ENCODE measurements at regions not wholly inside any gene's neighbourhood (a gene's known extent, or its start where the extent isn't known, plus 50 kb on each side); places are given as distances from the start of the nearest gene placed in this dataset.

- Histone ChIP-seq H3K4me3 (no peak overlapping the region), H3K9me3 (peaks cover 0 to 6% (median 0%) of the 10 kb centered on the region in 12 donors), H3K27me3 (peaks cover 0 to 21% (median 0%) of the 10 kb centered on the region in 9 donors), H3K36me3 (no peaks in the 10 kb centered on the region), H3K27ac (no peak overlapping the region), H3K4me1 (peaks cover 0 to 11% (median 0%) of the 10 kb centered on the region in 12 donors)
- DNase-seq (no peak), ATAC-seq (no peak)
- intact Hi-C loops (cut with DNase I), result no loop called here
- 78 to 84% (median 82%) methylated on average over 16 to 18 of the region's 18 CpGs for WGBS, 4 donors
- TF ChIP-seq CTCF (IDR thresholded peaks at IDR 0.05), result no peak
- no peak for TF ChIP-seq POLR2A (IDR thresholded peaks at IDR 0.05)
These were observed 72.3 kb upstream of the SEPTIN5 start for GRCh38 chr22:19641983-19642451.

- WGBS, 4 donors, result 54 to 62% (median 60%) methylated on average over 13 of the region's 13 CpGs
- DNase-seq (no peak), ATAC-seq (no peak)
- Histone ChIP-seq H3K27ac (no peak overlapping the region), H3K4me3 (no peak overlapping the region), H3K9me3 (peaks cover 0 to 22% (median 11%) of the 10 kb centered on the region in 12 donors), H3K4me1 (peaks cover 0 to 11% (median 0%) of the 10 kb centered on the region in 12 donors), H3K27me3 (peaks cover 0 to 21% (median 0%) of the 10 kb centered on the region in 9 donors), H3K36me3 (no peaks in the 10 kb centered on the region)
- TF ChIP-seq POLR2A (IDR thresholded peaks at IDR 0.05) (no peak), CTCF (IDR thresholded peaks at IDR 0.05) (no peak)
- intact Hi-C loops (cut with DNase I), result no loop called here
These were observed 70.6 kb upstream of the SEPTIN5 start for GRCh38 chr22:19643448-19644313.

- DNase-seq (no peak), ATAC-seq (peak in 2 of 4 donors; percentile 40 to 44)
- Histone ChIP-seq H3K27me3 (peaks cover 0 to 21% (median 0%) of the 10 kb centered on the region in 9 donors), H3K36me3 (no peaks in the 10 kb centered on the region), H3K27ac (no peak overlapping the region), H3K4me1 (peaks cover 0 to 11% (median 0%) of the 10 kb centered on the region in 12 donors), H3K9me3 (peaks cover 0 to 31% (median 17%) of the 10 kb centered on the region in 12 donors), H3K4me3 (no peak overlapping the region)
- 67 to 70% (median 69%) methylated on average over 10 to 12 of the region's 12 CpGs for WGBS, 4 donors
- TF ChIP-seq POLR2A (IDR thresholded peaks at IDR 0.05) (no peak), CTCF (IDR thresholded peaks at IDR 0.05) (no peak)
- intact Hi-C loops (cut with DNase I), result no loop called here
These were observed 69.7 kb upstream of the SEPTIN5 start for GRCh38 chr22:19644314-19645223.
